HG02763 (cell line): ENCODE measurements at regions not wholly inside any gene's neighbourhood (a gene's known extent, or its start where the extent isn't known, plus 50 kb on each side); places are given as distances from the start of the nearest gene placed in this dataset.
A peak's percentile ranks its signal among the peaks of the same experiment; 100 is the strongest.

Experiments used
- ATAC-seq: cut with Tn5 transposase; IDR thresholded peaks from one replicate; pipeline ENCODE4 v1.9.1; 2021; ENCODE audit warnings: mild to moderate bottlenecking, moderate library complexity; ENCODE audit not compliant: unreplicated experiment

GRCh38 chr2:64331114-64331645 lies 122.8 kb upstream of the LGALSL start:
- ATAC-seq = no peak

- no peak for ATAC-seq
These were observed 121.9 kb upstream of the LGALSL start for GRCh38 chr2:64331849-64332699.

GRCh38 chr2:64336171-64336570 lies 117.8 kb upstream of the LGALSL start:
- ATAC-seq = no peak

GRCh38 chr2:64337314-64337713 lies 116.6 kb upstream of the LGALSL start:
- ATAC-seq = no peak

GRCh38 chr2:64338108-64338507 lies 115.9 kb upstream of the LGALSL start:
- ATAC-seq = no peak

GRCh38 chr2:64338910-64339500 lies 115.0 kb upstream of the LGALSL start:
- ATAC-seq = no peak

GRCh38 chr2:64341461-64341860 lies 112.5 kb upstream of the LGALSL start:
- no peak for ATAC-seq

- ATAC-seq = no peak
These were observed 111.5 kb upstream of the LGALSL start for GRCh38 chr2:64342195-64343099.

GRCh38 chr2:64344999-64345576 lies 108.9 kb upstream of the LGALSL start:
- no peak for ATAC-seq

GRCh38 chr2:64345998-64346397 lies 108.0 kb upstream of the LGALSL start:
- no peak for ATAC-seq

- ATAC-seq = no peak
These were observed 105.4 kb upstream of the LGALSL start for GRCh38 chr2:64348386-64349130.

- ATAC-seq = no peak
These were observed 104.8 kb upstream of the LGALSL start for GRCh38 chr2:64349131-64349530.

GRCh38 chr2:64350996-64351395 lies 103.0 kb upstream of the LGALSL start:
- no peak for ATAC-seq

- no peak for ATAC-seq
These were observed 101.7 kb upstream of the LGALSL start for GRCh38 chr2:64352292-64352691.

- no peak for ATAC-seq
These were observed 98.9 kb upstream of the LGALSL start for GRCh38 chr2:64354857-64355680.

- ATAC-seq = no peak
These were observed 97.1 kb upstream of the LGALSL start for GRCh38 chr2:64356906-64357305.

GRCh38 chr2:64359171-64359891 lies 94.6 kb upstream of the LGALSL start:
- no peak for ATAC-seq

- ATAC-seq = peak; percentile 70
These were observed 93.9 kb upstream of the LGALSL start for GRCh38 chr2:64359892-64360657.
